Muscle of leg (tissue), 3 donors: ENCODE measurements at regions not wholly inside any gene's neighbourhood (a gene's known extent, or its start where the extent isn't known, plus 50 kb on each side); places are given as distances from the start of the nearest gene placed in this dataset.
"Not testable (repeated sequence)": the region's sequence is repeated elsewhere in the genome, so short reads cannot be mapped to it uniquely, and the experiment has no call there.

ENCODE experiments used
- DNase-seq: peaks from one replicate; pipeline ENCODE4 v3.0.0; 2013
- H3K27ac ChIP-seq: one replicate; pipeline ENCODE4 v1.5.1; 2013; ENCODE audit warnings: mild to moderate bottlenecking, low read length, control low read depth
- H3K27me3 ChIP-seq: one replicate; pipeline ENCODE4 v1.6.1; 2013; ENCODE audit warnings: low read length; ENCODE audit not compliant: control insufficient read depth, insufficient read depth
- H3K36me3 ChIP-seq: one replicate; pipeline ENCODE4 v1.6.1; 2013; ENCODE audit warnings: low read length; ENCODE audit not compliant: control insufficient read depth, insufficient read depth
- H3K4me1 ChIP-seq: one replicate; pipeline ENCODE4 v1.6.1; 2013; ENCODE audit warnings: low read length; ENCODE audit not compliant: control insufficient read depth, insufficient read depth
- H3K4me3 ChIP-seq: one replicate; pipeline ENCODE4 v1.5.1; 2013; ENCODE audit warnings: low read length, control low read depth
- H3K9me3 ChIP-seq: replicated peaks from 2 replicates; pipeline ENCODE4 v1.6.1; 2013; ENCODE audit warnings: low read depth, low read length; ENCODE audit not compliant: control insufficient read depth
- WGBS: methylation state at CpG from one replicate; pipeline ENCODE4 v1.1.5; 2013; ENCODE audit warnings: missing lambda C conversion rate; ENCODE audit not compliant: insufficient coverage; 5-methylcytosine and 5-hydroxymethylcytosine counted together

- H3K9me3 ChIP-seq, result no peaks in the 10 kb centered on the region
- H3K27ac ChIP-seq, result no peak overlapping the region
- WGBS, result 89% methylated on average over 5 of the region's 5 CpGs
- H3K4me3 ChIP-seq, result no peak overlapping the region
- no peaks in the 10 kb centered on the region for H3K36me3 ChIP-seq
- DNase-seq, result no peak
- H3K4me1 ChIP-seq, result no peaks in the 10 kb centered on the region
- no peaks in the 10 kb centered on the region for H3K27me3 ChIP-seq
These were observed 301.2 kb upstream of the SGK1 start for GRCh38 chr6:134619077-134619476.

GRCh38 chr6:134614606-134615485 lies 296.9 kb upstream of the SGK1 start:
- Histone ChIP-seq H3K9me3 (no peaks in the 10 kb centered on the region), H3K27me3 (no peaks in the 10 kb centered on the region), H3K36me3 (no peaks in the 10 kb centered on the region), H3K4me3 (no peak overlapping the region), H3K27ac (no peak overlapping the region), H3K4me1 (no peaks in the 10 kb centered on the region)
- no peak for DNase-seq
- 82% methylated on average over 1 of the region's 5 CpGs for WGBS

DNA sequence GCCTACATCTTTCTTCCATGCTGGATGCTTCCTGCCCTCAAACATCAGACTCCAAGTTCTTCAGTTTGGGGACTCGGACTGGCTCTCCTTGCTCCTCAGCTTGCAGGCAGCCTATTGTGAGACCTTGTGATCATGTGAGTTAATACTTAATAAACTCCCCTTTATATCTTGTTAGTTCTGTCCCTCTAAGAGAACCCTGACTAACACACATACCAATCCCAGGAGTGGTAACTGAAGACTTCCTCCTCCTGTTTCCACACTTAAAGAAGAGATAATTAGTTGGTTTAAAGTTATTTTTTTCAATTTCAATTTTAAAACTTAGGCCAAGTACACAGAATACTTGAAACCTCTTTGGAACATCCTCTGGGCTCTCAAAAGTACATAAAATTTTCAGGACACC lies 294.2 kb upstream of the SGK1 start:
- WGBS, result no CpG with 5 or more reads among the region's 1 CpG
- not testable (repeated sequence) for H3K9me3 ChIP-seq, DNase-seq, H3K27me3 ChIP-seq, H3K4me3 ChIP-seq, H3K36me3 ChIP-seq, H3K4me1 ChIP-seq, H3K27ac ChIP-seq

GRCh38 chr6:134610411-134610810 lies 292.5 kb upstream of the SGK1 start:
- DNase-seq, result no peak
- no peak overlapping the region for H3K27ac ChIP-seq
- H3K27me3 ChIP-seq, result no peaks in the 10 kb centered on the region
- H3K4me3 ChIP-seq, result no peak overlapping the region
- H3K4me1 ChIP-seq, result no peaks in the 10 kb centered on the region
- H3K36me3 ChIP-seq, result no peaks in the 10 kb centered on the region
- no CpG with 5 or more reads among the region's 2 CpGs for WGBS
- H3K9me3 ChIP-seq, result no peaks in the 10 kb centered on the region

GRCh38 chr6:134609716-134610261 lies 291.9 kb upstream of the SGK1 start:
- no peak for DNase-seq
- Histone ChIP-seq H3K36me3 (no peaks in the 10 kb centered on the region), H3K9me3 (no peaks in the 10 kb centered on the region), H3K27me3 (no peaks in the 10 kb centered on the region), H3K4me3 (no peak overlapping the region), H3K4me1 (no peaks in the 10 kb centered on the region), H3K27ac (no peak overlapping the region)
- WGBS, result 67% methylated on average over 1 of the region's 1 CpG

DNA sequence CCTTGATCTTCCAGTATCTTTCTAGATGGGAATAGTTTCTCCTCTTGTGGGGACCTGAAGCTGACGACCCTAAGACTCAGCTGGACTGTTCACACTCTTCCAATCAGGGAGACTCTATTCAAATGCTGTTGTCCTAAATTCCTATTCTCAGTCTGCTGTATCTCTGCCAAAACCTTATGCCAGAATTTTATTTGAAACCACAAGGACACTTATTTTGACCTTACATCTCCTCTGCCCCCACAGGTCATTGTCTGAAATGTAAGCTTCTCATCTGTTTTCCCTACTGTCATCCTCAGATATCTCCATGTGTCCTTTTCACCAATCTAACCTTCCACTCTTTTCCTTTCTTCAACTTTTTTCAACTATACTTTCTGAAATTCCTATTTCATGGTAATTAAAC lies 289.5 kb upstream of the SGK1 start:
- no peaks in the 10 kb centered on the region for H3K36me3 ChIP-seq
- 63% methylated on average over 1 of the region's 1 CpG for WGBS
- no peak overlapping the region for H3K4me3 ChIP-seq
- no peaks in the 10 kb centered on the region for H3K27me3 ChIP-seq
- no peaks in the 10 kb centered on the region for H3K4me1 ChIP-seq
- DNase-seq, result no peak
- H3K27ac ChIP-seq, result no peak overlapping the region
- H3K9me3 ChIP-seq, result no peaks in the 10 kb centered on the region

DNA sequence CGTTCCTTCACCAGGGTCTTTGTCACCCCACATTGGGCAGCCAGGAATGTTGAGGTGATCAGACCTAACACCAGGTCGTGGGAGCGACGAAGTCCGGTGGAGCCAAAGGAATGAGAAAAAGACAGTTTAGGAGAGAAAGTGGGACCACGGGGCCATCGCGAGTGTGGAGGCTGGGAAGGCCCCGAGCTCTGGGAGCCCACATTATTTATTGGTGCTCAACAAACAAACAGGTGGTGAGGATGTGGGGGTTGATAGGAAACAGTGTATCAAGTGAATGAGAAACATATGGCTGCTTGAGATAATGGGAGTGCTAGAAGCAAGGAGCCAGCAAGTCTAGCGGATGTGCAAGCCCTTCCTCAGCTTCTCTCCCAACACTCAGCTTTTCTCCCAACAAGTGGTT lies 287.1 kb upstream of the SGK1 start:
- Histone ChIP-seq H3K27ac (no peak overlapping the region), H3K9me3 (peaks cover 12% of the 10 kb centered on the region), H3K36me3 (no peaks in the 10 kb centered on the region), H3K4me1 (no peaks in the 10 kb centered on the region), H3K4me3 (no peak overlapping the region), H3K27me3 (no peaks in the 10 kb centered on the region)
- 84% methylated on average over 8 of the region's 10 CpGs for WGBS
- no peak for DNase-seq

GRCh38 chr6:134604014-134604676 lies 286.2 kb upstream of the SGK1 start:
- Histone ChIP-seq H3K9me3 (peaks cover 13% of the 10 kb centered on the region), H3K27ac (no peak overlapping the region), H3K27me3 (no peaks in the 10 kb centered on the region), H3K4me3 (no peak overlapping the region), H3K4me1 (no peaks in the 10 kb centered on the region), H3K36me3 (no peaks in the 10 kb centered on the region)
- DNase-seq, result no peak
- WGBS, result 87% methylated on average over 18 of the region's 20 CpGs

- WGBS, result no CpG with 5 or more reads among the region's 4 CpGs
- DNase-seq, result no peak
- Histone ChIP-seq H3K36me3 (no peaks in the 10 kb centered on the region), H3K9me3 (peaks cover 13% of the 10 kb centered on the region), H3K4me1 (no peaks in the 10 kb centered on the region), H3K27ac (no peak overlapping the region), H3K4me3 (no peak overlapping the region), H3K27me3 (no peaks in the 10 kb centered on the region)
These were observed 285.6 kb upstream of the SGK1 start for GRCh38 chr6:134603561-134603960.

GRCh38 chr6:134602123-134602522 lies 284.2 kb upstream of the SGK1 start:
- Histone ChIP-seq H3K4me1 (no peaks in the 10 kb centered on the region), H3K36me3 (no peaks in the 10 kb centered on the region)
- no CpG with 5 or more reads among the region's 1 CpG for WGBS

More at GRCh38 chr6:134602123-134602522, 284.2 kb upstream of the SGK1 start:
- H3K4me3 ChIP-seq, result no peak overlapping the region
- DNase-seq, result no peak
- no peaks in the 10 kb centered on the region for H3K27me3 ChIP-seq
- H3K27ac ChIP-seq, result no peak overlapping the region
- H3K9me3 ChIP-seq, result peaks cover 13% of the 10 kb centered on the region
